HepG2 (cell line): ENCODE measurements at regions not wholly inside any gene's neighbourhood (a gene's known extent, or its start where the extent isn't known, plus 50 kb on each side); places are given as distances from the start of the nearest gene placed in this dataset.

Source experiments
- ATAC-seq: fragments of 200-7000 bp; cut with Tn5 transposase; 3 replicates; pipeline ENCODE4 v1.9.1; 2020; ENCODE audit warnings: mild to moderate bottlenecking, moderate library complexity
- BruUV-seq: library from RNA; stranded (reverse); fragments of 400-500 nt; replicated peaks from 2 replicates; lab custom pipeline; 2021; lab: Mats Ljungman, UMichigan
- CTCF ChIA-PET: fragments of 300-600 bp; formaldehyde crosslinking; extraction: SDS; loops from one replicate; lab custom pipeline; 2021; ENCODE audit warnings: low total read pairs, inconsistent platforms, low intra/inter-chr PET ratio; lab: Yijun Ruan, JAX
- POLR2A ChIA-PET: fragments of 350-600 bp; sonication (Branson Sonifier 250); formaldehyde crosslinking; loops from one replicate; lab custom pipeline; 2020; ENCODE audit warnings: antibody characterized with exemption, inconsistent platforms; lab: Yijun Ruan, JAX
- DNase-seq: peaks from one replicate; pipeline ENCODE4 v3.0.0-alpha.2; 2015; ENCODE audit warnings: low spot score
- FAIRE-seq: peaks from 3 replicates; lab custom pipeline; 2011; peaks lifted over from hg19 to GRCh38; lab: Jason Lieb, UNC
- H2AFZ ChIP-seq: one replicate; pipeline ENCODE4 v1.6.1; 2011; ENCODE audit warnings: low read length, inconsistent platforms
- H3K27ac ChIP-seq: fragments of 300-600 bp; 3 replicates; pipeline ENCODE4 v1.8.0; 2011; ENCODE audit warnings: mixed run types, mild to moderate bottlenecking, mixed read lengths, low read length, inconsistent platforms; ENCODE audit not compliant: insufficient read depth; ENCODE audit errors: extremely low read length
- H3K27me3 ChIP-seq, 2 experiments: fragments of 200-600 bp in 1 of 2; 2 replicates in 1 of 2; 3 replicates in 1 of 2; pipeline versions ENCODE4 v1.6.0 to v1.8.0; 2011; ENCODE audit warnings: low read length in 2 of 2, mild to moderate bottlenecking in 2 of 2, moderate library complexity in 2 of 2, inconsistent platforms in 1 of 2; ENCODE audit not compliant: insufficient read depth in 2 of 2, control insufficient read depth in 1 of 2
- H3K36me3 ChIP-seq, 2 experiments: fragments of 200-600 bp in 1 of 2; replicated peaks in 1 of 2; 2 replicates in 1 of 2; 3 replicates in 1 of 2; pipeline versions ENCODE4 v1.5.1 to v1.8.0; 2011; ENCODE audit warnings: low read length in 2 of 2, inconsistent platforms in 1 of 2; ENCODE audit not compliant: insufficient read depth in 2 of 2, control insufficient read depth in 1 of 2
- H3K4me1 ChIP-seq: 2 replicates; pipeline ENCODE4 v1.5.1; 2012; ENCODE audit warnings: low read length, inconsistent platforms; ENCODE audit not compliant: insufficient read depth
- H3K4me2 ChIP-seq: 2 replicates; pipeline ENCODE4 v1.6.0; 2011; ENCODE audit warnings: low read depth, low read length, inconsistent platforms
- H3K4me3 ChIP-seq, 3 experiments: fragments of 200-600 bp in 1 of 3; sonication (generic), shearing (Covaris generic) in 1 of 3; replicated peaks in 1 of 3; 2 replicates each; pipeline ENCODE4 v1.5.1; 2011 to 2016; ENCODE audit warnings: low read length in 3 of 3, inconsistent platforms in 2 of 3, low read depth in 2 of 3, mild to moderate bottlenecking in 2 of 3, control low read depth in 1 of 3, mixed read lengths in 1 of 3; ENCODE audit not compliant: insufficient read depth in 1 of 3
- H3K79me2 ChIP-seq: one replicate; pipeline ENCODE4 v1.6.1; 2011; ENCODE audit warnings: low read length, inconsistent platforms; ENCODE audit not compliant: insufficient read depth
- H3K9ac ChIP-seq: 2 replicates; pipeline ENCODE4 v1.6.0; 2011; ENCODE audit warnings: mild to moderate bottlenecking, low read depth, low read length, inconsistent platforms; ENCODE audit not compliant: insufficient read depth
- H3K9me3 ChIP-seq: 2 replicates; pipeline ENCODE4 v1.5.1; 2012; ENCODE audit warnings: mild to moderate bottlenecking, low read length
- H4K20me1 ChIP-seq: 2 replicates; pipeline ENCODE4 v1.6.0; 2011; ENCODE audit warnings: inconsistent platforms, mild to moderate bottlenecking, low read length, moderate library complexity; ENCODE audit not compliant: insufficient read depth
- ATF7 ChIP-seq, 2 experiments: fragments of 450-650 bp in 1 of 2; sonication (generic) in 1 of 2; formaldehyde crosslinking in 1 of 2; IDR thresholded peaks; 2 replicates each; pipeline versions ENCODE4 v1.4.0 to v1.6.1; 2016 to 2020; ENCODE audit warnings: antibody characterized with exemption in 1 of 2, mild to moderate bottlenecking in 1 of 2, missing genetic modification reagents in 1 of 2
- ATM ChIP-seq: fragments of 450-650 bp; IDR thresholded peaks from 2 replicates; pipeline ENCODE4 v1.7.1; 2017; ENCODE audit warnings: mild to moderate bottlenecking, borderline replicate concordance
- CEBPB ChIP-seq: IDR thresholded peaks from 2 replicates; pipeline ENCODE4 v1.6.1; 2011; ENCODE audit warnings: low read depth, low read length, improper control_type of control experiment, borderline replicate concordance
- CEBPG ChIP-seq: IDR thresholded peaks from 2 replicates; pipeline ENCODE4 v1.6.1; 2016
- CTCF ChIP-seq: sonication (generic); formaldehyde crosslinking; IDR thresholded peaks from 2 replicates; pipeline ENCODE4 v1.5.0; 2020; ENCODE audit warnings: mild to moderate bottlenecking, missing genetic modification reagents, moderate library complexity
- EHMT2 ChIP-seq: fragments of 200-600 bp; sonication (generic); IDR thresholded peaks from 2 replicates; pipeline ENCODE4 v1.7.0; 2017; ENCODE audit warnings: antibody characterized with exemption, low read depth, low read length, borderline replicate concordance
- MIER2 ChIP-seq: IDR thresholded peaks from 2 replicates; pipeline ENCODE4 v1.6.1; 2016; ENCODE audit warnings: missing biosample characterization, missing genetic modification reagents
- RAD21 ChIP-seq: fragments of 450-650 bp; formaldehyde crosslinking; IDR thresholded peaks from 2 replicates; pipeline ENCODE4 v1.5.0; 2020; ENCODE audit warnings: mild to moderate bottlenecking
- SKIL ChIP-seq: sonication (generic); formaldehyde crosslinking; IDR thresholded peaks from 2 replicates; pipeline ENCODE4 v1.8.0; 2022; ENCODE audit warnings: missing genetic modification reagents, mild to moderate bottlenecking, moderate library complexity, borderline replicate concordance
- SMC3 ChIP-seq: IDR thresholded peaks from 2 replicates; pipeline ENCODE4 v1.6.1; 2011; ENCODE audit warnings: low read length, improper control_type of control experiment
- STAG1 ChIP-seq: sonication (generic); formaldehyde crosslinking; IDR thresholded peaks from 2 replicates; pipeline ENCODE4 v1.4.0; 2020; ENCODE audit warnings: missing genetic modification reagents
- ZNF331 ChIP-seq: sonication (generic); formaldehyde crosslinking; IDR thresholded peaks from 2 replicates; pipeline ENCODE4 v1.4.0; 2020; ENCODE audit warnings: missing genetic modification reagents
- ZNF556 ChIP-seq: sonication (generic); formaldehyde crosslinking; IDR thresholded peaks from 2 replicates; pipeline ENCODE4 v1.4.0; 2020; ENCODE audit warnings: mild to moderate bottlenecking, missing genetic modification reagents, borderline replicate concordance
- ZNF558 ChIP-seq: sonication (generic); formaldehyde crosslinking; IDR thresholded peaks from 2 replicates; pipeline ENCODE4 v1.9.0; 2022; ENCODE audit warnings: mild to moderate bottlenecking, missing genetic modification reagents, borderline replicate concordance
- ZNF644 ChIP-seq: IDR thresholded peaks from 2 replicates; pipeline ENCODE4 v1.6.1; 2016; ENCODE audit warnings: low read depth
- WGBS: methylation state at CpG from one replicate; pipeline ENCODE4 v1.1.6; 2017; ENCODE audit warnings: low lambda C conversion rate; 5-methylcytosine and 5-hydroxymethylcytosine counted together
- in situ Hi-C: cut with HindIII; loops from 2 replicates; pipeline ENCODE4 v1.10.0; 2017; ENCODE audit warnings: low pct_unique_long_range_greater_than_20kb; ENCODE audit not compliant: extremely low pct_ligation_motif_present
- intact Hi-C: fragments of 100-400 bp; cut with micrococcal nuclease; formaldehyde crosslinking; loops from one replicate; pipeline ENCODE4 v1.10.0; 2022; ENCODE audit not compliant: unreplicated experiment
- TF ChIP-seq, protein P1 (sequence below): fragments of 450-650 bp; IDR thresholded peaks from 2 replicates; pipeline ENCODE4 v1.6.1; 2017
- TF ChIP-seq, protein P2 (sequence below): IDR thresholded peaks from 2 replicates; pipeline ENCODE4 v1.6.1; 2016

GRCh38 chr2:137886083-137886831 is 78.0 kb upstream of the HNMT start:
- peak; percentile 83 for DNase-seq
- ATAC-seq, result peak; percentile 67
- H4K20me1 ChIP-seq, result no peaks in the 10 kb centered on the region
- no TSS peak for BruUV-seq
- no peak overlapping the region for H3K4me3 ChIP-seq
- intact Hi-C loops (loop anchor here (1.0 kb wide), 1 partner anchor 20 kb away; no protein-coding TSS in a partner anchor), in situ Hi-C loops (loop anchor here (5.0 kb wide), 2 partner anchors 196 to 941 kb away; no protein-coding TSS in a partner anchor)
- no peaks in the 10 kb centered on the region for H3K9me3 ChIP-seq
- WGBS, result 31% methylated on average over 3 of the region's 3 CpGs
- TF ChIP-seq ZNF556 (CRISPR knock-in tag) (no peak), ATM (peak; percentile 39; the same call in 1 of the 2 replicates), CTCF (CRISPR knock-in tag) (peak; percentile 65), SMC3 (peak; percentile 71), STAG1 (peak; percentile 65), ZNF644 (CRISPR knock-in tag) (peak; percentile 72; the same call in 1 of the 2 replicates), CEBPB (peak; percentile 84), ZNF558 (CRISPR knock-in tag) (no peak), EHMT2 (peak; percentile 36; the same call in 1 of the 2 replicates), RAD21 (CRISPR knock-in tag) (peak; percentile 39), ATF7 (IDR thresholded peaks at IDR 0.05) (peak; percentile 30; the same call in 1 of the 2 replicates), ATF7 (CRISPR knock-in tag; IDR thresholded peaks at IDR 0.05) (no peak), MIER2 (CRISPR knock-in tag) (peak; percentile 51; the same call in 1 of the 2 replicates), CEBPG (CRISPR knock-in tag) (peak; percentile 88), ZNF331 (peak; percentile 30; the same call in 1 of the 2 replicates), SKIL (no peak)
- TF ChIP-seq, protein P1, sequence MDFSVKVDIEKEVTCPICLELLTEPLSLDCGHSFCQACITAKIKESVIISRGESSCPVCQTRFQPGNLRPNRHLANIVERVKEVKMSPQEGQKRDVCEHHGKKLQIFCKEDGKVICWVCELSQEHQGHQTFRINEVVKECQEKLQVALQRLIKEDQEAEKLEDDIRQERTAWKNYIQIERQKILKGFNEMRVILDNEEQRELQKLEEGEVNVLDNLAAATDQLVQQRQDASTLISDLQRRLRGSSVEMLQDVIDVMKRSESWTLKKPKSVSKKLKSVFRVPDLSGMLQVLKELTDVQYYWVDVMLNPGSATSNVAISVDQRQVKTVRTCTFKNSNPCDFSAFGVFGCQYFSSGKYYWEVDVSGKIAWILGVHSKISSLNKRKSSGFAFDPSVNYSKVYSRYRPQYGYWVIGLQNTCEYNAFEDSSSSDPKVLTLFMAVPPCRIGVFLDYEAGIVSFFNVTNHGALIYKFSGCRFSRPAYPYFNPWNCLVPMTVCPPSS, result no peak
- TF ChIP-seq, protein P2, sequence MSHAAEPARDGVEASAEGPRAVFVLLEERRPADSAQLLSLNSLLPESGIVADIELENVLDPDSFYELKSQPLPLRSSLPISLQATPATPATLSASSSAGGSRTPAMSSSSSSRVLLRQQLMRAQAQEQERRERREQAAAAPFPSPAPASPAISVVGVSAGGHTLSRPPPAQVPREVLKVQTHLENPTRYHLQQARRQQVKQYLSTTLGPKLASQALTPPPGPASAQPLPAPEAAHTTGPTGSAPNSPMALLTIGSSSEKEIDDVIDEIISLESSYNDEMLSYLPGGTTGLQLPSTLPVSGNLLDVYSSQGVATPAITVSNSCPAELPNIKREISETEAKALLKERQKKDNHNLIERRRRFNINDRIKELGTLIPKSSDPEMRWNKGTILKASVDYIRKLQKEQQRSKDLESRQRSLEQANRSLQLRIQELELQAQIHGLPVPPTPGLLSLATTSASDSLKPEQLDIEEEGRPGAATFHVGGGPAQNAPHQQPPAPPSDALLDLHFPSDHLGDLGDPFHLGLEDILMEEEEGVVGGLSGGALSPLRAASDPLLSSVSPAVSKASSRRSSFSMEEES (CRISPR knock-in tag), result peak; percentile 37; the same call in 1 of the 2 replicates
- no peak overlapping the region for H3K4me2 ChIP-seq
- ChIA-PET CTCF (interaction anchor here (1.1 to 2.6 kb wide), 2 partner anchors 20 to 941 kb away, joined by 3 to 28 read pairs; no protein-coding TSS in a partner anchor), POLR2A (no interaction called here)
- H3K27ac ChIP-seq, result no peak overlapping the region
- no peak overlapping the region for H3K9ac ChIP-seq
- no peaks in the 10 kb centered on the region; a peak in 1 of 5 replicates for H3K27me3 ChIP-seq
- H3K4me1 ChIP-seq, result peaks cover 29% of the 10 kb centered on the region
- no peaks in the 10 kb centered on the region for H3K36me3 ChIP-seq
- FAIRE-seq, result no peak
- no peaks in the 10 kb centered on the region for H3K79me2 ChIP-seq
- no peak overlapping the region for H2AFZ ChIP-seq
